Cerebellar cortex (tissue), 1 donor: ENCODE measurements at regions not wholly inside any gene's neighbourhood (a gene's known extent, or its start where the extent isn't known, plus 50 kb on each side); places are given as distances from the start of the nearest gene placed in this dataset.
"Not testable (repeated sequence)": the region's sequence is repeated elsewhere in the genome, so short reads cannot be mapped to it uniquely, and the experiment has no call there.

Experiments used
- DNase-seq: peaks from one replicate; pipeline ENCODE4 v3.0.0-alpha.2; 2015; ENCODE audit warnings: low spot score

- no peak for DNase-seq
These were observed 1019.2 kb downstream of the CDH11 start for GRCh38 chr16:64102654-64103053.

DNA sequence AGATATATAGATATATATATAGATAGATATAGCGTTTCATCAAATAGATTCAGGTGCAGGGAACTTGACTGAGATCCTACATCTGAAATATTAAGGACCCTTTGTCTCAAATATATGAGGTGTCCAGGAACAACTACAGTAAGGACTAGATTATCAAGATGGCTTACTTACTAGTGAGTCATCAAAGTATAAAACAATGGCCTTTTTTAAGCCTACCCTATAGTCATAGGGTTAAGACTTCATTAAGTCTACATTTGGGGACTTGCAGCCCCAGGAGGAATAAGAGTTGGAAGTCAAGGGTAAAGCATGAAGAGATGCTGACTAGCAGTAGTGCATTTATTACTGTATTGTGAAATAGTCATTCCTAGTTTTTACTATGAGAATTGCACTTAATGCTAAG lies 1023.4 kb downstream of the CDH11 start:
- DNase-seq = no peak

DNA sequence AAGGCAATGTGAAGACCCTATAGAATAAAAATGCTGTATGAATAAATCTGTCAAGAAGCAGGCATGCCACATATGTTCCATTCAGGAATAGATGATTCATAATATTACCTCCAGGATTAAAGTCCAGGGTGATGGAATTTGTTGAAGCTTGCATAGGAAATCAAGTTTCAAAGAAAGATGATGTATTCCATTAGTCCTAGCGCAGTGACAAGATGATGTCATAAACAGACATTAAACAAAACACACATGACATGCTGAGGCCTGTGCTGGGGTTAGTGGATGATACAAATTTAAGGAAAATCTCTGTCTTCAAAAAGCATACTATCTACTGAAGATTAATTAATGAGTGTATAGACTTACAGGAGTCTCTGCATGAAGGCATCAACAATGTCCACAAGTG lies 1025.2 kb downstream of the CDH11 start:
- DNase-seq = no peak

DNA sequence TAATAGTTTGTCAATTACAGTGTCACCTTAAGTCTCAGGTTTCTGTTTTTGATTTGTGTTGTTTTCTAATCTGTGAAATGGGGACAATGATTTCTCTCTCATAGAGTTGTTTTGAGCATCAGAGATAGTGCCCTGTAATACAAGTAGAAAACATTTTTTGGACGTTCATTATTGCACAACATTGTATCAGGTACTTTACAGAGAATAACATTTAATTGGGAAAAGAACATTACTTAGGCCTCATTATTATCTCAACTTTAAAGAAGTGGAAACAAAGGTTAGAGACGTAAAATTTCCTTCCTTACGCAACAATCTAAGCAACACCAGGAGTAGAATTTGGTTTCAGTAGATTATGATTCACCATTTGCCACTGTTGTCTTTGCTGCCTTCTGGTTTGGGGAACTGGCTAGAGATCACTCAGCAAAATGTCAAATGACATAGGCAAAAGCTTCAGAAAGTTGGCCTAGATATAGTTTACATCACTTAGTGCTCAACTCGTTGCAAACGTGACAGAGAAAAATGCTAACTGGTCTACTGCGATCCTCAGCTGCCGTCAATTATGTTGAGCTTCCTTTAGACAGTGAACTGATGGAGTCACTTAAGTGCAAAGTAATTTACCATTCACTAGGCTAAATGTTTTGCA lies 1026.8 kb downstream of the CDH11 start:
- no peak for DNase-seq

DNA sequence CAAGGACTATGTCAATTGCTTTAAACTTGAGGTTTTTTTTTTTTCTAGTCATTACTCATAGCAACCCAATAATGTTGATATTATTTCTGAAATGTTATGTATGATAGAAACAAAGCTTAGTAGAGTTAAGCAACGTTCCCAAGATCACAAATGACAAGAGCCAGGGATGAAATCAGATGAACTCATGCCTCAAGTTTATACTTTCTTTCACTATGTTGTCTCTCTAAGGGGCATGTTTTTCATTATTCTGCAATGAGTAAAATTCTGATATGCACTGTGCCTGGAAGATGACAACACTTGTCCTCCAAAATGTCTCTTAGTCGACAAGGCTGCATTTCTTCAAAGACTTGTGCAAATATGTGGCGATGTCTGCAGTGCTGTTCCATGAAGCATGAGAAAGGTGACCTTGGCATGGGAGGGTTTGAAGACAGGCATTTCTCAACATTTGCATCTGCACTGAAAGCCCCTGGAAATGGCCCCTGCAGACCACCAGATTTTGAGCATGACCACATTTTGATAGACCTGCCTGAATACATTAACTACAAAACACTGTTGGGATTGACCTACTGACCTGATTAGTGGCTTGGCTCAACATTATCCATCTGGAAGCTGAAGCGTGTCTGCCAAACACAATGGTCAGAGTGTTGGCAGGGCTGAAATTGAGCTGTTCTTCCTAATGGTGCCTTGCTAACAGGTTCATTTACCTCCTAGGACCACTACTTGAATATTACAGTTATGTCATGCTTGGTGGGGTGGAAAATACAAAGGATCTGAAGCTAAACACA lies 1027.5 kb downstream of the CDH11 start:
- DNase-seq = peak; percentile 91

DNA sequence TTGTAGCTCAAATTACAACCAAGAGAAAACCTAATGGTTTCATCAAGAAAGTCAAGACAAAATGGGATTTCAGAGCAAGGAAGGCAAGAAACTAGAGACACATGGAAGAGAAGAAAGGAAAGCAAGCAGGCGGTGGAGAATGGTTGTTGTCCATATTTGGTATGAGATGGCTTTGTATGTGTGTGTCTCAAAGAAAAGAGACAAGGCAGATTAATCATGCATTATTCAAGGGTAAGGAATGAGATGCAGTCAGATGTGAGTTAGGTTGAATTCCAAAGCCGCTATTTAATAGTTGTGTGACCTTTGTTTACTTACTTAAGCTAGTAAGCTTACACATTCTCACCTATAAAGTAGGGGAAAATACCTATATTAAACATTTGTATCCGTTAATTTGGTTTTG lies 1029.6 kb downstream of the CDH11 start:
- DNase-seq = no peak

- no peak for DNase-seq
These were observed 1031.5 kb downstream of the CDH11 start for GRCh38 chr16:64090327-64090726.

GRCh38 chr16:64089697-64090096 lies 1032.2 kb downstream of the CDH11 start:
- peak; percentile 13 for DNase-seq

- no peak for DNase-seq
These were observed 1033.0 kb downstream of the CDH11 start for GRCh38 chr16:64088838-64089237.

GRCh38 chr16:64085296-64085695 lies 1036.6 kb downstream of the CDH11 start:
- peak; percentile 80 for DNase-seq

DNA sequence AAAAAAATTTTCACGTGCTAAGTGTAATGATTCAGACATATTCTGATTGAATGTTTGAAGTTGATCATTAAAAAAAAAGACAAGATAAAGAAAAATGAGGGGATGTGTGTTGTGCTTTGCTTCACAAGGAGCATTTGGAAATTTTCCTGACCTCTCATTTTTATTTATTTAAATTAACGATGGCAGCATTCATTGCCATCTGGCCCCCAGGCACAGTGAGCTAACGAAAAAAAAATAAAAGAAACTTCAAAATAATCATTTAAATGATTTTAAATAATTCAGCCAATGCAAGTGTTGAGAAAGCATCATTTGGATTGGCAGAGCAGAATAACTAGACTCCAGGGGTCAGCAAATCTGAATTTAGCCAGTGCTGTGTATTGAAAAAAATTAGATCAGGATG lies 1037.2 kb downstream of the CDH11 start:
- no peak for DNase-seq

DNA sequence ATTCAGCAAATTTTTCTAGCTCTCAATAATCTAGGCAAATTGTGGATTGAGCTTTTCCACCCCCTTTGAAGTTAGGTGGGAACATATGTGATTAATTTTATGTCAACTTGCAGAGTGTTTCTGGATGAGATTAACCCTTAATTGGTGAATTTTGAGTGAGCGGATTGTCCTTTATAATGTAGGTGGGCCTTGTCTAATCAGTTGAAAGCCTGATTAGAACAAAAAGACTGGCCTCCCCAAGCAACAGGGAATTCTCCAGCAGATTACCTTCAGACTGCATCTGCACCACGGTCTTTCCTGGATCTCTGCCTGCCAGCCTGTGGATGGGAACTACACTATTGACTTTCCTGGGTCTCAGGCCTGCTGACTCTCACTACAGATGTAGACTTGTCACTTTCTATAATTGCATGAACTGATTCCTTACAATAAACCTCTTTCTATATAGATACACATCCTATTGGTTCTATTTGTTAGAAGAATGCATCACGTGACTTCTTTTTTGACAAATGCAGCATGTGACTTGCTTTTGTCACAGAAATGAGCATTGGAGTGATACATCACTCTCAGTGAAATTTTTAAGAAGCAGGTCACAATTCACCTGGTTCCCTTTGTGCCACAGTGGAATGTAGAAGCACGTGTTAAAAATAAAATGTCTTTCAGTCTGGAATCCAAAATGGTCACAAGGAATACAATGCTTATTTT lies 1038.3 kb downstream of the CDH11 start:
- DNase-seq = no peak

- no peak for DNase-seq
These were observed 1044.6 kb downstream of the CDH11 start for GRCh38 chr16:64077242-64077641.

GRCh38 chr16:64074706-64075105 lies 1047.2 kb downstream of the CDH11 start:
- no peak for DNase-seq

- not testable (repeated sequence) for DNase-seq
These were observed 1049.6 kb downstream of the CDH11 start for GRCh38 chr16:64072131-64072730.

DNA sequence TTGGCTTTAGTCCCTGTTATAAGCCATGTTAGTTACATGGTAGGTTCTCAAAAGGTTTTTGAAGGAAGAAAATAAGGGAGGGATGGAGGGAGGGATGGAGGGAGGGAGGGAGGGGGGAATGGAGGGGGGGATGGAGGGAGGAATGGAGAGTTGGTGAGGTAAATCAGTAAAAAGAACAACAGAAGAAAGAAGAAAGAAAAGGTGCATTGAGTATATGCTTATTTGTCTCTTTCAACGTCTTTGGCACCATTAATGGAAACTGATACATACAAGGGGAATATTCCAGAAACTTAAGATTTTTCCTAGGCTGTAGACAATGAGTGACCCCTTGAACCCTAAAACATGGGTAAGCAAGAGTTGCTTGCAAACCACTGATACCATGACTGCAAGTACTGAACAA lies 1056.3 kb downstream of the CDH11 start:
- no peak for DNase-seq

DNA sequence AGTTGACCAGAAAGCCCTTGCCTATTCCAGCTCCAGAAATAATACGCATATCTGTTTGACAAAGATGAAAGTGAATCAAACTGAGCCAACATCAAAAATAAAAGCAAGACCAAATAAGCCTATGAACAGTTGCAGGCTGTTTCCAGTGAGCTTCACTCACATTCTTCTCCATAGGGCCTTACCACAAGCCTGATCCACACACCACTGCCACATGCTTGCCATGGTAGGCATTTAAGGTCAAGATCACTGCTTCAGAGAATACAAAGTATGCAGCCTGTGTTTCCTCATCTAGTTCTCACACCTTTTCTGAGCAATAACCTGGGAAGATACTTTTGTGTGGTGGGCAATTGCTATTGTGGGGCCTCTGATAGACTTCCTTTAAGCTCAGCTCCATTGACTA lies 1060.2 kb downstream of the CDH11 start:
- no peak for DNase-seq

DNA sequence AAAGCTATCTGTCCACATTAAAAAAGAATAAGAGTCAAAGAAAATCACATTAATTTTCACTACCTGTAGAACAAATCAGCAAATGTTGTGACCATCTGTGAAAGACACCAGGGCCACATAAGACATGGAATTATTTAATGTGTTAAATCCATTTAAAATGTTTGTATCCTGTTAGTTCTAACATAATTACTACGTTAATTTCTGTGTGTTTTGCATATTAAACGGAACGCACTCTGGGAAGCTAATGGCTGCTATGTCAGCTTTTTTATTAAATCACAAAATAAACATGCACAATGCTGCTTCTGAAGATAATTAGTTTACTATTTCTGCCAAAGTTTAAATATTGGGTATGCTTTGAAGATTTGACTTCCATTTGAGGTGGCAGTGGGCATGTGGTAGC lies 1061.2 kb downstream of the CDH11 start:
- DNase-seq = no peak

- DNase-seq = no peak
These were observed 1063.2 kb downstream of the CDH11 start for GRCh38 chr16:64058685-64059084.

DNA sequence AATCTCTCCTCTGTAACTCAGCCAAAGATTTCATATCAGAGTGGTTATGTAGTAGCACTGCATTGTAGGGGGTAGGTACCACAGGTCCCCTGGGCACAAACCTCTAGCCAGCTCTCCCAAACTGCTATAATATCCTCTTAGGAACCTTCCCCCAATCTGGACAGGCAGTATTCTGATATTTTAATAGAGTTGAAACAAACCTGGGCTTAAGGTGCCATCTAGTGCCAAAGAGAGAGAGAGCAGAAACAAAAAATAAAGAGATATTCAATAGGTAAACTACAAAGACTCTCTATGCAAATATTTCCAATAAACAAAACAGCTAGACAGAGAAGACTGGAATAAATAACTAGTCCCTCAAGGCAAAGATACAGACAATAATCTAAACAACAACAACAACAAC lies 1070.0 kb downstream of the CDH11 start:
- DNase-seq = peak; percentile 10

- DNase-seq = no peak
These were observed 1074.0 kb downstream of the CDH11 start for GRCh38 chr16:64047878-64048277.

GRCh38 chr16:64047207-64047606 lies 1074.7 kb downstream of the CDH11 start:
- no peak for DNase-seq

GRCh38 chr16:64035337-64035736 lies 1086.5 kb downstream of the CDH11 start:
- no peak for DNase-seq
